OCI-LY7 (cell line): ENCODE measurements at regions not wholly inside any gene's neighbourhood (a gene's known extent, or its start where the extent isn't known, plus 50 kb on each side); places are given as distances from the start of the nearest gene placed in this dataset.

ENCODE experiments used
- CTCF ChIP-seq: fragments of 200-600 bp; sonication (generic); conservative IDR thresholded peaks from 2 replicates; pipeline ENCODE4 v1.5.1; 2014; ENCODE audit warnings: mild to moderate bottlenecking, antibody characterized with exemption, low read length, moderate library complexity, mixed read lengths
- EZH2phosphoT487 ChIP-seq: fragments of 200-600 bp; sonication (generic); IDR thresholded peaks from 2 replicates; pipeline ENCODE4 v1.6.1; 2018; ENCODE audit warnings: low read depth, borderline replicate concordance, mild to moderate bottlenecking, mixed run types, antibody characterized with exemption, low read length, moderate library complexity, mixed read lengths

GRCh38 chr10:29144126-29144525, 144.7 kb upstream of the LYZL1 start:
- TF ChIP-seq EZH2phosphoT487: no peak
- TF ChIP-seq CTCF: no peak
